GM23338 (cell line): ENCODE measurements at regions not wholly inside any gene's neighbourhood (a gene's known extent, or its start where the extent isn't known, plus 50 kb on each side); places are given as distances from the start of the nearest gene placed in this dataset.

Experiments
- CREB1 ChIP-seq: fragments of 250-450 bp; sonication (Bioruptor Pico); IDR thresholded peaks from 2 replicates; pipeline ENCODE4 v1.5.0; 2020; ENCODE audit warnings: low read depth, mild to moderate bottlenecking, moderate library complexity
- CTCF ChIP-seq, 2 experiments: fragments of 200-600 bp in 1 of 2; sonication (generic) in 1 of 2; conservative IDR thresholded peaks; 2 replicates each; pipeline versions ENCODE4 v1.5.1 to v1.6.1; 2016 to 2017; ENCODE audit warnings: antibody characterized with exemption in 2 of 2, low read depth in 2 of 2, mild to moderate bottlenecking in 2 of 2, moderate library complexity in 1 of 2
- ETS1 ChIP-seq: IDR thresholded peaks from 2 replicates; pipeline ENCODE4 v1.6.1; 2016; ENCODE audit warnings: antibody characterized with exemption
- EZH2 ChIP-seq: fragments of 200-600 bp; sonication (generic); IDR thresholded peaks from one replicate; pipeline ENCODE4 v1.8.0; 2017; ENCODE audit warnings: antibody characterized with exemption, mild to moderate bottlenecking, low read depth; ENCODE audit not compliant: unreplicated experiment
- EZH2phosphoT487 ChIP-seq: fragments of 200-600 bp; sonication (generic); IDR thresholded peaks from one replicate; pipeline ENCODE4 v1.8.1; 2018; ENCODE audit warnings: antibody characterized with exemption; ENCODE audit not compliant: unreplicated experiment
- JUNB ChIP-seq: IDR thresholded peaks from one replicate; pipeline ENCODE4 v1.6.1; 2016; ENCODE audit warnings: antibody characterized with exemption; ENCODE audit not compliant: unreplicated experiment
- POLR2AphosphoS5 ChIP-seq: IDR thresholded peaks from 2 replicates; pipeline ENCODE4 v1.6.1; 2016; ENCODE audit warnings: antibody characterized with exemption, low read depth
- ZNF114 ChIP-seq: fragments of 250-450 bp; sonication (Bioruptor Pico); IDR thresholded peaks from 2 replicates; pipeline ENCODE4 v1.5.0; 2020; ENCODE audit warnings: mild to moderate bottlenecking, moderate library complexity
- ZNF462 ChIP-seq: fragments of 250-450 bp; sonication (Bioruptor Pico); IDR thresholded peaks from 2 replicates; pipeline ENCODE4 v1.5.0; 2020; ENCODE audit warnings: mild to moderate bottlenecking, moderate library complexity

GRCh38 chr16:66263168-66263972 is 103.1 kb upstream of the CDH5 start:
- TF ChIP-seq CTCF (conservative IDR thresholded peaks at IDR 0.05; ENCODE audit: low read depth in 2 of 2), result no peak
- no peak for TF ChIP-seq ZNF462
- TF ChIP-seq EZH2, result no peak
- no peak for TF ChIP-seq POLR2AphosphoS5
- TF ChIP-seq ZNF114 (CRISPR knock-in tag), result no peak
- no peak for TF ChIP-seq EZH2phosphoT487
- no peak for TF ChIP-seq ETS1
- no peak for TF ChIP-seq JUNB
- no peak for TF ChIP-seq CREB1 (CRISPR knock-in tag)
